ENCODE measurements at regions not wholly inside any gene's neighbourhood (a gene's known extent, or its start where the extent isn't known, plus 50 kb on each side); places are given as distances from the start of the nearest gene placed in this dataset.
"Not testable (repeated sequence)": the region's sequence is repeated elsewhere in the genome, so short reads cannot be mapped to it uniquely, and the experiment has no call there.

- Histone ChIP-seq H3K27me3 (ENCODE audit: insufficient read depth in 3 of 3, low read length in 2 of 3) (no peaks in the 10 kb centered on the region), H3K36me3 (ENCODE audit: insufficient read depth in 1 of 2, low read depth in 1 of 2) (no peaks in the 10 kb centered on the region), H3K27ac (no peak overlapping the region), H3K9me3 (no peaks in the 10 kb centered on the region), H3K4me1 (no peaks in the 10 kb centered on the region), H3K4me3 (no peak overlapping the region)
- TF ChIP-seq, protein P1, sequence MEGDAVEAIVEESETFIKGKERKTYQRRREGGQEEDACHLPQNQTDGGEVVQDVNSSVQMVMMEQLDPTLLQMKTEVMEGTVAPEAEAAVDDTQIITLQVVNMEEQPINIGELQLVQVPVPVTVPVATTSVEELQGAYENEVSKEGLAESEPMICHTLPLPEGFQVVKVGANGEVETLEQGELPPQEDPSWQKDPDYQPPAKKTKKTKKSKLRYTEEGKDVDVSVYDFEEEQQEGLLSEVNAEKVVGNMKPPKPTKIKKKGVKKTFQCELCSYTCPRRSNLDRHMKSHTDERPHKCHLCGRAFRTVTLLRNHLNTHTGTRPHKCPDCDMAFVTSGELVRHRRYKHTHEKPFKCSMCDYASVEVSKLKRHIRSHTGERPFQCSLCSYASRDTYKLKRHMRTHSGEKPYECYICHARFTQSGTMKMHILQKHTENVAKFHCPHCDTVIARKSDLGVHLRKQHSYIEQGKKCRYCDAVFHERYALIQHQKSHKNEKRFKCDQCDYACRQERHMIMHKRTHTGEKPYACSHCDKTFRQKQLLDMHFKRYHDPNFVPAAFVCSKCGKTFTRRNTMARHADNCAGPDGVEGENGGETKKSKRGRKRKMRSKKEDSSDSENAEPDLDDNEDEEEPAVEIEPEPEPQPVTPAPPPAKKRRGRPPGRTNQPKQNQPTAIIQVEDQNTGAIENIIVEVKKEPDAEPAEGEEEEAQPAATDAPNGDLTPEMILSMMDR (IDR thresholded peaks at IDR 0.05): peak; percentile 9
- 30 to 36% (median 30%) methylated on average over 2 of the region's 2 CpGs for WGBS, 3 donors
- ATAC-seq: no peak
- intact Hi-C loops (cut with DNase I): no loop called here
- DNase-seq: no peak
These were observed 1671.1 kb downstream of the MRPL39 start for GRCh38 chr21:23936224-23936623.

- H3K27me3 ChIP-seq (ENCODE audit: insufficient read depth in 3 of 3, low read length in 2 of 3): no peaks in the 10 kb centered on the region
- TF ChIP-seq, protein P1 (IDR thresholded peaks at IDR 0.05): no peak
- no peak for DNase-seq
- WGBS, 3 donors: 73 to 88% (median 87%) methylated on average over 1 of the region's 1 CpG
- no peak overlapping the region for H3K27ac ChIP-seq
- H3K4me1 ChIP-seq: no peaks in the 10 kb centered on the region
- no peak for ATAC-seq
- intact Hi-C loops (cut with DNase I): no loop called here
- H3K36me3 ChIP-seq (ENCODE audit: insufficient read depth in 1 of 2, low read depth in 1 of 2): no peaks in the 10 kb centered on the region
- H3K9me3 ChIP-seq: no peaks in the 10 kb centered on the region
- H3K4me3 ChIP-seq: no peak overlapping the region
These were observed 1676.7 kb downstream of the MRPL39 start for GRCh38 chr21:23930565-23930964.

DNA sequence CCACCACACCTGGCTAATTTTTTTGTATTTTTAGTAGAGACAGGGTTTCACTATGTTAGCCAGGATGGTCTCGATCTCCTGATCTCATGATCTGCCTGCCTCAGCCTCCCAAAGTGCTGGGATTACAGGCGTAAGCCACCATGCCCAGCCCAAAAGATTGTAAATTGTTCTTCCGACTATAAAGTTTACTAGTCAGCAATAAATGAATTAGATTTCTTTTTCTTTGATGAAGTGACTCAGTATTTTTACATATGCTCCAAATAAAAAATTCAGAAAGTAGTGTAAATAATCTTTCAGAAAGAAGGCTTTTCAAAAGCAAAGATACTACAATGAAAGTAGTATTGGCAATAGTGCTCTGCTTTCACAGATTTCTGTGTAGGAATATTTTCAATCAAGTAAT lies 1680.9 kb downstream of the MRPL39 start:
- 90 to 96% (median 93%) methylated on average over 3 of the region's 3 CpGs for WGBS, 3 donors
- H3K36me3 ChIP-seq (ENCODE audit: insufficient read depth in 1 of 2, low read depth in 1 of 2); intact Hi-C loops (cut with DNase I); DNase-seq; H3K4me1 ChIP-seq; H3K4me3 ChIP-seq; H3K27me3 ChIP-seq (ENCODE audit: insufficient read depth in 3 of 3, low read length in 2 of 3); H3K9me3 ChIP-seq; H3K27ac ChIP-seq; ATAC-seq: not testable (repeated sequence)

DNA sequence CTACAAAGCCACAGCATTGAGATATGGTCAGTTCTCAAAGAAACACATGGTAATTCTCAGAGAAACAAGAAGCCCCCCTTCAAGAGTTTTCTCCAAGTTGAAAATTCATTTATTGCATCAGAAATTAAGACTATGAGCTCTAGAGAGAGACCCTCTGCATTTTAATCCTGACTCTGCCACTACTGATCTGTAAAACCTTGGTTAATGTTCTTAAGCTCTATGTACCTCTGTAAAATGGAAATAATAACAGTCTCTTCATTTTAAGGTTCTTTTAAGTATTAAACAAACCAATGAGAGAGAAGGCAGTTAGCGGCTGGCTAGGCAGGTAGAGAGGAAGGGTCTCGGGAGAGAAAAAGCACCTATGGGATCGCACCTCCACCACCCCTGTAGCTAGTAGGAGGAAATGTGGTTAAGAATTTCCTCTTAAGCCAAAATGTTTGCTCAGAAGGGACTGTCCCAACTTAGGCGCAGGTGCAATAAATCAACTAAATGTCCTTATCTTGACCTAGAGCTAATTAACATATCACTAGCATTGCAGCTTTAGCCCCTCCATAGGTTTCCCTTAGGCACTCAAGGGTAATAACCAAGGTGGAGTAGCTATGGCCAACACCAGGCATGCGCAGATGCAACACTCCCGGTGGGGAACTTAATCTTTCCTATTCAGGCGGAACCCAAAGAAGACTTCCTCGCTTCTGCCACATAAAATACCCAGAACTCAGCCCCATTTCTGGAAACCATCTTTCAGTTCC lies 1685.4 kb downstream of the MRPL39 start:
- no peak for DNase-seq
- no peak for ATAC-seq
- H3K4me3 ChIP-seq: no peak overlapping the region
- H3K4me1 ChIP-seq: no peaks in the 10 kb centered on the region
- H3K27ac ChIP-seq: no peak overlapping the region
- no peaks in the 10 kb centered on the region for H3K36me3 ChIP-seq (ENCODE audit: insufficient read depth in 1 of 2, low read depth in 1 of 2)
- TF ChIP-seq, protein P1 (IDR thresholded peaks at IDR 0.05): no peak
- no peaks in the 10 kb centered on the region for H3K27me3 ChIP-seq (ENCODE audit: insufficient read depth in 3 of 3, low read length in 2 of 3)
- intact Hi-C loops (cut with DNase I): no loop called here
- H3K9me3 ChIP-seq: no peaks in the 10 kb centered on the region
- WGBS, 3 donors: 85 to 92% (median 88%) methylated on average over 8 of the region's 8 CpGs

- no peaks in the 10 kb centered on the region for H3K36me3 ChIP-seq (ENCODE audit: insufficient read depth in 1 of 2, low read depth in 1 of 2)
- H3K27ac ChIP-seq: no peak overlapping the region
- H3K4me3 ChIP-seq: no peak overlapping the region
- ATAC-seq (no peak), DNase-seq (no peak)
- TF ChIP-seq, protein P1 (IDR thresholded peaks at IDR 0.05): no peak
- H3K4me1 ChIP-seq: no peaks in the 10 kb centered on the region
- no peaks in the 10 kb centered on the region for H3K27me3 ChIP-seq (ENCODE audit: insufficient read depth in 3 of 3, low read length in 2 of 3)
- no peaks in the 10 kb centered on the region for H3K9me3 ChIP-seq
- 75 to 83% (median 78%) methylated on average over 3 of the region's 3 CpGs for WGBS, 3 donors
- intact Hi-C loops (cut with DNase I): no loop called here
These were observed 1706.6 kb downstream of the MRPL39 start for GRCh38 chr21:23900727-23901126.

Data from psoas muscle (tissue), 7 donors.